GM21529 (cell line): ENCODE measurements at regions not wholly inside any gene's neighbourhood (a gene's known extent, or its start where the extent isn't known, plus 50 kb on each side); places are given as distances from the start of the nearest gene placed in this dataset.
"Not testable (repeated sequence)": the region's sequence is repeated elsewhere in the genome, so short reads cannot be mapped to it uniquely, and the experiment has no call there.

Experiments used
- ATAC-seq: cut with Tn5 transposase; IDR thresholded peaks from one replicate; pipeline ENCODE4 v1.9.1; 2021; ENCODE audit not compliant: unreplicated experiment

- ATAC-seq, result no peak
Observed at GRCh38 chr3:22373182-22373581, 622.2 kb upstream of the ZNF385D start.

GRCh38 chr3:22373827-22374226 is 622.8 kb upstream of the ZNF385D start:
- ATAC-seq, result no peak

GRCh38 chr3:22377421-22377820 is 626.4 kb upstream of the ZNF385D start:
- no peak for ATAC-seq

- ATAC-seq, result no peak
Observed at GRCh38 chr3:22378869-22379268, 627.9 kb upstream of the ZNF385D start.

- no peak for ATAC-seq
Observed at GRCh38 chr3:22380253-22380652, 629.2 kb upstream of the ZNF385D start.

GRCh38 chr3:22381564-22381963 is 630.6 kb upstream of the ZNF385D start:
- ATAC-seq, result not testable (repeated sequence)

GRCh38 chr3:22383285-22383684 is 632.3 kb upstream of the ZNF385D start:
- ATAC-seq, result no peak

- ATAC-seq, result no peak
Observed at GRCh38 chr3:22386107-22386506, 635.1 kb upstream of the ZNF385D start.

- no peak for ATAC-seq
Observed at GRCh38 chr3:22392286-22392685, 641.3 kb upstream of the ZNF385D start.

GRCh38 chr3:22392859-22393258 is 641.8 kb upstream of the ZNF385D start:
- no peak for ATAC-seq

GRCh38 chr3:22399566-22399965 is 648.6 kb upstream of the ZNF385D start:
- no peak for ATAC-seq

GRCh38 chr3:22401499-22401898 is 650.5 kb upstream of the ZNF385D start:
- no peak for ATAC-seq

- ATAC-seq, result no peak
Observed at GRCh38 chr3:22414239-22414638, 663.2 kb upstream of the ZNF385D start.

GRCh38 chr3:22416838-22417446 is 665.9 kb upstream of the ZNF385D start:
- ATAC-seq, result not testable (repeated sequence)

GRCh38 chr3:22419261-22419660 is 668.3 kb upstream of the ZNF385D start:
- no peak for ATAC-seq

- no peak for ATAC-seq
Observed at GRCh38 chr3:22421589-22421988, 670.6 kb upstream of the ZNF385D start.

GRCh38 chr3:22431334-22431733 is 680.3 kb upstream of the ZNF385D start:
- no peak for ATAC-seq

- no peak for ATAC-seq
Observed at GRCh38 chr3:22439626-22440025, 688.6 kb upstream of the ZNF385D start.

GRCh38 chr3:22441711-22442110 is 690.7 kb upstream of the ZNF385D start:
- ATAC-seq, result no peak

- no peak for ATAC-seq
Observed at GRCh38 chr3:22443571-22444233, 692.7 kb upstream of the ZNF385D start.

- ATAC-seq, result not testable (repeated sequence)
Observed at GRCh38 chr3:22445336-22445735, 694.3 kb upstream of the ZNF385D start.

GRCh38 chr3:22450786-22451400 is 699.9 kb upstream of the ZNF385D start:
- ATAC-seq, result no peak
